PFSK-1 (cell line): ENCODE measurements at regions not wholly inside any gene's neighbourhood (a gene's known extent, or its start where the extent isn't known, plus 50 kb on each side); places are given as distances from the start of the nearest gene placed in this dataset.

Source experiments
- POLR2AphosphoS5 ChIP-seq: IDR thresholded peaks from 2 replicates; pipeline ENCODE4 v1.6.1; 2012; ENCODE audit warnings: low read depth, mild to moderate bottlenecking, control low read depth, low read length, moderate library complexity
- REST ChIP-seq, 2 experiments: IDR thresholded peaks; 2 replicates each; pipeline versions ENCODE4 v1.6.1 to v1.8.0; 2011 to 2012; ENCODE audit warnings: low read depth in 2 of 2, low read length in 2 of 2, control low read depth in 1 of 2, inconsistent platforms in 1 of 2, mild to moderate bottlenecking in 1 of 2, moderate library complexity in 1 of 2; ENCODE audit not compliant: insufficient read depth in 1 of 2
- SIN3A ChIP-seq: IDR thresholded peaks from 2 replicates; pipeline ENCODE4 v1.6.1; 2012; ENCODE audit warnings: mild to moderate bottlenecking, low read length, moderate library complexity, borderline replicate concordance; ENCODE audit not compliant: insufficient read depth
- TAF1 ChIP-seq: IDR thresholded peaks from 2 replicates; pipeline ENCODE4 v1.6.1; 2012; ENCODE audit warnings: low read length, control low read depth, borderline replicate concordance; ENCODE audit not compliant: insufficient read depth

- TF ChIP-seq POLR2AphosphoS5 (no peak), TAF1 (no peak), REST (IDR thresholded peaks at IDR 0.05; ENCODE audit: insufficient read depth in 1 of 2, low read depth in 2 of 2, low read length in 2 of 2) (no peak), SIN3A (no peak)
Observed at GRCh38 chr3:144622845-144623244, 651.2 kb downstream of the DIPK2A start.
